DOHH2 (cell line): ENCODE measurements at regions not wholly inside any gene's neighbourhood (a gene's known extent, or its start where the extent isn't known, plus 50 kb on each side); places are given as distances from the start of the nearest gene placed in this dataset.
A peak's percentile ranks its signal among the peaks of the same experiment; 100 is the strongest.

Source experiments
- H3F3A ChIP-seq: fragments of 200-600 bp; sonication (generic), shearing (Covaris generic); 2 replicates; pipeline ENCODE4 v1.6.0; 2016; ENCODE audit warnings: antibody characterized with exemption, mild to moderate bottlenecking; ENCODE audit not compliant: control insufficient read depth, insufficient read depth
- H3K27ac ChIP-seq: fragments of 200-600 bp; sonication (generic); 2 replicates; pipeline ENCODE4 v1.5.1; 2014; ENCODE audit warnings: low read depth, mild to moderate bottlenecking, low read length, moderate library complexity
- H3K27me3 ChIP-seq: fragments of 200-600 bp; sonication (generic); 2 replicates; pipeline ENCODE4 v1.6.1; 2014; ENCODE audit warnings: mild to moderate bottlenecking, low read length, mixed read lengths; ENCODE audit not compliant: control insufficient read depth
- H3K36me3 ChIP-seq: fragments of 200-600 bp; sonication (generic); 2 replicates; pipeline ENCODE4 v1.6.1; 2014; ENCODE audit warnings: mild to moderate bottlenecking, low read length, moderate library complexity, mixed read lengths; ENCODE audit not compliant: control insufficient read depth
- H3K4me1 ChIP-seq: fragments of 200-600 bp; sonication (generic); 2 replicates; pipeline ENCODE4 v1.6.1; 2014; ENCODE audit warnings: mild to moderate bottlenecking, low read length, mixed read lengths; ENCODE audit not compliant: control insufficient read depth
- H3K4me2 ChIP-seq: fragments of 200-600 bp; sonication (generic); 2 replicates; pipeline ENCODE4 v1.6.0; 2014; ENCODE audit warnings: mild to moderate bottlenecking, low read length, moderate library complexity
- H3K4me3 ChIP-seq: fragments of 200-600 bp; sonication (generic); 2 replicates; pipeline ENCODE4 v1.5.1; 2014; ENCODE audit warnings: mild to moderate bottlenecking, low read length, mixed read lengths
- H3K79me2 ChIP-seq: fragments of 200-600 bp; sonication (generic); 2 replicates; pipeline ENCODE4 v1.6.1; 2014; ENCODE audit warnings: mild to moderate bottlenecking, low read length, mixed read lengths; ENCODE audit not compliant: control insufficient read depth
- H3K9me2 ChIP-seq: fragments of 200-600 bp; sonication (generic); replicated peaks from 2 replicates; pipeline ENCODE4 v1.6.1; 2014; ENCODE audit warnings: mild to moderate bottlenecking, low read length, mixed read lengths; ENCODE audit not compliant: control insufficient read depth
- H3K9me3 ChIP-seq: fragments of 200-600 bp; sonication (generic); 2 replicates; pipeline ENCODE4 v1.6.1; 2014; ENCODE audit warnings: antibody characterized with exemption, low read length, mixed read lengths; ENCODE audit not compliant: control insufficient read depth, insufficient read depth
- H4K20me1 ChIP-seq: fragments of 200-600 bp; sonication (generic); 2 replicates; pipeline ENCODE4 v1.6.0; 2014; ENCODE audit warnings: low read depth, mild to moderate bottlenecking, antibody characterized with exemption, low read length, moderate library complexity; ENCODE audit not compliant: control insufficient read depth, insufficient read depth
- CTCF ChIP-seq: fragments of 200-600 bp; sonication (generic); IDR thresholded peaks from one replicate; pipeline ENCODE4 v1.5.1; 2014; ENCODE audit warnings: antibody characterized with exemption, mild to moderate bottlenecking, low read depth, low read length; ENCODE audit not compliant: poor library complexity, severe bottlenecking
- EZH2phosphoT487 ChIP-seq: fragments of 200-600 bp; sonication (generic); IDR thresholded peaks from 2 replicates; pipeline ENCODE4 v1.6.1; 2017; ENCODE audit warnings: borderline replicate concordance, mild to moderate bottlenecking, antibody characterized with exemption, low read length, moderate library complexity, mixed read lengths

DNA sequence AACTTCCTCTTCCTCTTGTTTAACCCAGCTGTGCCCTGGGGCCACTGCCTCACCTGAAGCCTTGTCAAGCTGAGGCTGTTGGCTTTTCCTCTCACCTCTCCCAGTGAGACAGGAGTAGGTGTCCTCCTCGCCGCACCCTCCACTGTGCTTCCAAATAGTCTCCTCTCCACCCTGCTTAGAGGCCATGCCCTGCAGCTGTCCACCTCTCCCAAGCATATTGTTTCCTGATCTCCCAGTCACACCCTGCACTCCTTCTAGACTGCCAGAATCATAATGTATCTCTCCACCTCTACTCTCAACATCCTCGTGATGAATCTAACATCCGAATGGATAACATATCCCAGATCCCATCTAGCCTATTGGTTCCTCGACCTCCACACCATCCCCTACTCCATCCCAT, 196.3 kb upstream of the GHITM start:
- no peak overlapping the region for H3K27ac ChIP-seq
- H3K9me3 ChIP-seq: no peaks in the 10 kb centered on the region
- H3K27me3 ChIP-seq: no peaks in the 10 kb centered on the region
- H3K4me2 ChIP-seq: no peak overlapping the region
- no peaks in the 10 kb centered on the region for H3K9me2 ChIP-seq
- no peaks in the 10 kb centered on the region for H3K79me2 ChIP-seq
- H3K4me3 ChIP-seq: no peak overlapping the region
- H4K20me1 ChIP-seq: no peaks in the 10 kb centered on the region
- H3F3A ChIP-seq: no peaks in the 10 kb centered on the region
- TF ChIP-seq CTCF (no peak), EZH2phosphoT487 (no peak)
- peaks cover 15% of the 10 kb centered on the region for H3K4me1 ChIP-seq
- no peaks in the 10 kb centered on the region for H3K36me3 ChIP-seq

- no peaks in the 10 kb centered on the region for H3K36me3 ChIP-seq
- no peaks in the 10 kb centered on the region for H3K9me3 ChIP-seq
- no peaks in the 10 kb centered on the region for H3K9me2 ChIP-seq
- no peak overlapping the region for H3K4me3 ChIP-seq
- no peaks in the 10 kb centered on the region for H3K79me2 ChIP-seq
- H4K20me1 ChIP-seq: no peaks in the 10 kb centered on the region
- H3K4me2 ChIP-seq: 0 out of 2 replicates have a peak overlapping the region, but pooled peaks have one; percentile 4
- H3K27ac ChIP-seq: no peak overlapping the region
- TF ChIP-seq CTCF (no peak), EZH2phosphoT487 (no peak)
- peaks cover 15% of the 10 kb centered on the region for H3K4me1 ChIP-seq
- no peaks in the 10 kb centered on the region for H3K27me3 ChIP-seq
- no peaks in the 10 kb centered on the region for H3F3A ChIP-seq
These were observed 195.4 kb upstream of the GHITM start for GRCh38 chr10:83943920-83944319.

GRCh38 chr10:83945982-83946718, 193.2 kb upstream of the GHITM start:
- Histone ChIP-seq H3K9me3 (no peaks in the 10 kb centered on the region), H3F3A (no peaks in the 10 kb centered on the region)
- no peak for TF ChIP-seq EZH2phosphoT487
- no peak for TF ChIP-seq CTCF

More at GRCh38 chr10:83945982-83946718, 193.2 kb upstream of the GHITM start:
- Histone ChIP-seq H4K20me1 (no peaks in the 10 kb centered on the region), H3K27me3 (no peaks in the 10 kb centered on the region), H3K79me2 (no peaks in the 10 kb centered on the region), H3K27ac (no peak overlapping the region), H3K36me3 (no peaks in the 10 kb centered on the region), H3K9me2 (no peaks in the 10 kb centered on the region), H3K4me3 (no peak overlapping the region), H3K4me2 (no peak overlapping the region), H3K4me1 (peaks cover 15% of the 10 kb centered on the region)
